Thyroid gland (tissue), 4 donors: ENCODE measurements at regions not wholly inside any gene's neighbourhood (a gene's known extent, or its start where the extent isn't known, plus 50 kb on each side); places are given as distances from the start of the nearest gene placed in this dataset.

Experiments
- CTCF ChIP-seq, 6 experiments: fragments of 200-600 bp in 3 of 6; fragments of 450-650 bp in 3 of 6; sonication (generic) in 3 of 6; IDR thresholded peaks; one replicate each; pipeline ENCODE4 v1.5.1; 2016 to 2019; ENCODE audit warnings: antibody characterized with exemption in 6 of 6, mild to moderate bottlenecking in 2 of 6, inconsistent platforms in 1 of 6, moderate library complexity in 1 of 6
- POLR2A ChIP-seq, 2 donors: fragments of 450-650 bp; IDR thresholded peaks; one replicate each; pipeline ENCODE4 v1.6.1; 2017; ENCODE audit warnings: antibody characterized with exemption in 2 of 2, mild to moderate bottlenecking in 2 of 2, moderate library complexity in 1 of 2

GRCh38 chr4:170395773-170396172, 306.0 kb upstream of the AADAT start:
- TF ChIP-seq CTCF (IDR thresholded peaks at IDR 0.05) (no peak), POLR2A (IDR thresholded peaks at IDR 0.05) (no peak)
